Peyer's patch (tissue), 4 donors: ENCODE measurements at regions not wholly inside any gene's neighbourhood (a gene's known extent, or its start where the extent isn't known, plus 50 kb on each side); places are given as distances from the start of the nearest gene placed in this dataset.

Experiments used
- POLR2A ChIP-seq, 2 donors: fragments of 450-650 bp; IDR thresholded peaks; one replicate each; pipeline ENCODE4 v1.5.1; 2017; ENCODE audit warnings: antibody characterized with exemption in 2 of 2, mild to moderate bottlenecking in 2 of 2, moderate library complexity in 2 of 2
- TF ChIP-seq, protein P1 (sequence below), 6 experiments: fragments of 450-650 bp in 4 of 6; fragments of 200-600 bp in 2 of 6; sonication (generic) in 1 of 6; IDR thresholded peaks; one replicate each; pipeline ENCODE4 v1.5.1; 2017 to 2019; ENCODE audit warnings: antibody characterized with exemption in 6 of 6, mild to moderate bottlenecking in 3 of 6, moderate library complexity in 1 of 6

DNA sequence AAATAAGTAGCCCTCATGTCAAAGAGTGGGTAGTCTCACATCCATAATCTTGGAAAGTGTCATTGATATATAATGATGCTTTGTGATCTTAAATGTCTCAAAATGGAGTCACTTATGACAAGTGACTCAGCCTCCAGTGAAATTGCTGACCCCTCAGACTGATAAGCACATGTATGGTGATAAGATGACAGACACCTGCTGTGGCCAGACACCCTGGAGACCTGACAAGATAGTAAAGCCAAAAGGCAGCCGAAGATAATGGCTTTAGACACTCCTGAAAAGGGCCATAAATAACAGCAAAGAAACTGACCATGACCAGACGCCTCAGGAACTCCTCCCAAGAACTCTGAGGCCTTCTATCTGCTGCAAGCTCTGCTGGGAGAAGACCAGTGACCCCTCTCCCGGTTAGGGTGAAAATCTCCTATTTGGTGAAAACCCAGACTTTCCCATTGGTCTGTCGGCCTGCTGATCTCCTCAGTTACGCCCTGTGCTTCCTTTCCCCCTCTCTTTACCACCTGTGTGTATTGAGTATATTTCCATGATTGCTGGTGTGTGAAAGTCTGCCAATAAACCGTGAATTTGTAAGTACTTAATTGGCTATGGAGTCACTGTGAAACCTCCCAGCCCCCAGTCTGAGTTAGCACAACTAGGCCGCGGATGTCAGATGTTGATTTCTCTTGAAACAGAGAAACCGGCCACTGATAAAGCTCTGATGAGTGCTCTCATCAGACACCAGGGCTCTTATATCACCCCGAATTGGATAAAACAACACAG lies 226.7 kb upstream of the MYOCD start:
- TF ChIP-seq, protein P1, sequence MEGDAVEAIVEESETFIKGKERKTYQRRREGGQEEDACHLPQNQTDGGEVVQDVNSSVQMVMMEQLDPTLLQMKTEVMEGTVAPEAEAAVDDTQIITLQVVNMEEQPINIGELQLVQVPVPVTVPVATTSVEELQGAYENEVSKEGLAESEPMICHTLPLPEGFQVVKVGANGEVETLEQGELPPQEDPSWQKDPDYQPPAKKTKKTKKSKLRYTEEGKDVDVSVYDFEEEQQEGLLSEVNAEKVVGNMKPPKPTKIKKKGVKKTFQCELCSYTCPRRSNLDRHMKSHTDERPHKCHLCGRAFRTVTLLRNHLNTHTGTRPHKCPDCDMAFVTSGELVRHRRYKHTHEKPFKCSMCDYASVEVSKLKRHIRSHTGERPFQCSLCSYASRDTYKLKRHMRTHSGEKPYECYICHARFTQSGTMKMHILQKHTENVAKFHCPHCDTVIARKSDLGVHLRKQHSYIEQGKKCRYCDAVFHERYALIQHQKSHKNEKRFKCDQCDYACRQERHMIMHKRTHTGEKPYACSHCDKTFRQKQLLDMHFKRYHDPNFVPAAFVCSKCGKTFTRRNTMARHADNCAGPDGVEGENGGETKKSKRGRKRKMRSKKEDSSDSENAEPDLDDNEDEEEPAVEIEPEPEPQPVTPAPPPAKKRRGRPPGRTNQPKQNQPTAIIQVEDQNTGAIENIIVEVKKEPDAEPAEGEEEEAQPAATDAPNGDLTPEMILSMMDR (IDR thresholded peaks at IDR 0.05): no peak
- no peak for TF ChIP-seq POLR2A (IDR thresholded peaks at IDR 0.05)
